NCI-H460 (cell line): ENCODE measurements at regions not wholly inside any gene's neighbourhood (a gene's known extent, or its start where the extent isn't known, plus 50 kb on each side); places are given as distances from the start of the nearest gene placed in this dataset.

ENCODE experiments used
- DNase-seq: peaks from one replicate; pipeline ENCODE4 v3.0.0-alpha.2; 2016; ENCODE audit warnings: low read depth; ENCODE audit errors: extremely low read depth

DNA sequence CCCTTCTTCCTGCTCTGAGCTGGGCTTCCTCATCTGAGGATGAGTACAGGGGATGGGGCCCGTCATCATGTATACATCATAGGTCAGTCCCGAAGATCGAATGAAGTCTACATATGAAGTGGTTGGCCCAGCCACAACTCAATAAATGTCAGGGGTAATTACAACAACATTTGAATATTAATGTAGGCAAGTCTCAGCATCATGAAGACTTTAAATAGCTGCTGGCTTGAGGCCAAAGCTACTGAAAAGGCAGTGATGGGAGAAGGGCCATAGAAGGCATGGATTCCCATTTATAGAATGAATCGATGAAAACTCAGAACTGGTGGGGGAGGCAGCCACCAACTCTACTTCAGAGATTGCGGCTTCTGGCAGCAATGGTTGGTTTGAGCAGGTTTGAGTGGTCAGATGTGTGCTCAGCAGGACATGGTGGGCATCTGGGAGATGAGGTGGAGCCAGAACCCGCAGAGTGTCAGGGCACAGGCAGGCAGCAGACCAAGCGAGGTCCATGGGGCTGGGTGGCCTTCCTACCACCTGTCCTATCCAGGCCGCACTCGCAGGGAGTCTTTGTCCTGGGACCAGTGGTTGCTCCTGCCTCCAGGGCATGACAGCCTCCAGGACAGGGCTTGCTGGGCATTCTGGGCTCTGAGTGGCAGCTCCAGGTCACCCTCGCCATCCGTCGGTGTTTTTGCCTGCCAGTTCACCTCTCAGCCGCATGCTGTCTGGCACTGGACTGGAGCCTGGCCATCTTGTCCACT, 919.1 kb downstream of the TBC1D22A start:
- no peak for DNase-seq

DNA sequence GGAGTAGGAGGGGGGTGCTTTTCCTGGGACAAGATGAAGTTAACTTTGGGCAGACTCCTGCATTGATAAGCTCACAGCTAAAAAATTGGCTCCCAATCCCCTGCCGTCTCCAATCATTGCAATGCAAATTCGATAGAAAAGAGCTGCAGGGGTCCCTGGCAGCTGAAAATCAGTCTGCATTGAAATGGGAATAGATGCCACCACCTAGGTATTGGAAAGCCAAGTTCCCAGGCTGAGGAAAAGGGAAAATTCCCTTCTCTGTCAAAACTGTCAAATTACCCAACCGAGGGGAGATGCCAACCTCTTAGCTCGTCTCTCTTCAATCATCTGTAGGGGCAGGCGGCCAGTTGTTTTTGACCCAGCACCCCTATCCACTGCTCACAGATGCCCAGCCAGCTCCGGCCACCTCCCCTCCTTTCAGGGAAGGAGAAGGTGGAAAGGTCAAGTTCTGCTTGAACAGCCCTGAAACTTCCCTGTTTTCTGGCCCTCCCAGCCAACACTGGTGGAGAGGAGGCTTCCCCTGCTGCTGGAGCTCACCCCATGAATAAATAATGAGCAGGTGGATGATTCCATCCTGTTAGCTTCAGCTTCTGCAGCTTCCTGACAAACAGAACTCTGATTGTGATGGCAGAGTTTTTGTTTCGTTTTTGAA, 916.3 kb downstream of the TBC1D22A start:
- no peak for DNase-seq

DNA sequence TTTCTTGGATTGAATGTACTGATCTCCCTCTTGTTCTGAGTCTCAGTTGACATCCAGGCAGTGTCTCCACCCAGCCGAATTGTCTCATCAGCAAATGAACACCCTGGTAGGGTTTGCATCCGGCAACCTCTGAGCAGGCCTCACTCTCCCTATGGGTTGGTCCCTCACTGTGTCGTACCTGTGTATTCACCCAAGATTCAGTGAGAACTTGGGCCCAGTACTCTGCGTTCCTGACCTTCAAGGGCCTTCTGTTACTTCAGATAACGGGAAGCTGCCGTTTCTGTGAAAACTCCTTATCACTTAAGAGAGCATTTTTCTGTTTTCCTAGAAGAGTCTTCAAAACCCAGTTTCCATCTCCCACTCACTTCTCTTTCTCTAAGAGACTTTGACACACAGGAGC, 915.6 kb downstream of the TBC1D22A start:
- DNase-seq: no peak

DNA sequence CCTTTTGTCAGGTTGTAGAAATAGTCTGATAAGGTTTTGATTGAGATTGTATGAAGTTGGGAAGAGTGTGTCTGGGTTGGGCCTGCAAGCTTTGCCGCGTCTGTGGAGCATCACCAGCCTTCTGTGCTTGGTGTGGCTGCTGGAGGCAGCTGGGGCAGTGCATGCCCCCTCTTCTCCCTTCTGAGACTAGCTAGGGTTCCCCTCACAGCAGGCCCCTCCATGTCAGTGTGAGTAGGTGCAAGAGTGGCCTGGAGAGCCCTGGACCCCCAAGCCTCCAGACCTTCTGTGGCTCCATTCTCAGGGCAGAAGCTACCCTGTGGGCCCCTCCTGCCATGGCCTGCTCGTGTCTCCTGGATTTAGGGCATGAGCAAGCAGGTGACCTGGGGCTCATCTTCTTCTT, 914.2 kb downstream of the TBC1D22A start:
- no peak for DNase-seq

DNA sequence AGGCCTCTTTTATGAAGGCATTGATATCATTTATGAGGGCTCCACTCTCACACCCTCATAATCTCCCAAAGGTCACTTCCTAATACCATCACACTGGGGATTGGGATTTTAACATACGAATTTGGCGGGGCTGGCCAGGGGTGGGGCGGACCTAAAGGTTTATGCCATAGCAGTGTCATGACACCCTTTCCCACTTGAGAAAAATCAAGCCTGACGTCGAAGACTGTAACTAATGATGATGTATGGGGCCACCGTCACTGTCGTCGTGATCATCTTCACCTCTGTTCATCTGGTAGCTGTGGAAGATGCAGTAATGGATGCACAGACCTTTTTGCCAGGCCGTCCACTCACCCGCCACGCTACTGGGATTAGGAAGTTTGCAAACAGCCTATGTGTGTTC, 912.1 kb downstream of the TBC1D22A start:
- DNase-seq: no peak

DNA sequence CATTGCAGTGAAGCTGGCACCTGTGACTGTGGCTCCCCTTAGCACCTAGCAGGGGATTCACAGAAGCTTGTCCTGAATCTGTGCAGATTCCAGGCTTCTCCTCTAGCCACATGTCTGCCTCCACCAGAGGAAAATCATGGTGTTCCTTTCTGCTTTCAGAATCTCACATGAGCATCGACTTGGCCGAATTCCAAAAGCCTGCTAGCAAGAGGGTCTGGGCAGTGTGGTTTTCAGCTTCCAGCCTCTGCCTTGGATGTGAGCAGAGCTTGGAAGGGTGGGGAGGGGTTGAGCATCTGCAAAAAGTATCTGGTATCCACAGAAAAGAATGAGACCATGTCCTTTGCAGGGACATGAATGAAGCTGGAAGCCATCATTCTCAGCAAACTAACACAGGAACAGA, 911.1 kb downstream of the TBC1D22A start:
- no peak for DNase-seq

DNA sequence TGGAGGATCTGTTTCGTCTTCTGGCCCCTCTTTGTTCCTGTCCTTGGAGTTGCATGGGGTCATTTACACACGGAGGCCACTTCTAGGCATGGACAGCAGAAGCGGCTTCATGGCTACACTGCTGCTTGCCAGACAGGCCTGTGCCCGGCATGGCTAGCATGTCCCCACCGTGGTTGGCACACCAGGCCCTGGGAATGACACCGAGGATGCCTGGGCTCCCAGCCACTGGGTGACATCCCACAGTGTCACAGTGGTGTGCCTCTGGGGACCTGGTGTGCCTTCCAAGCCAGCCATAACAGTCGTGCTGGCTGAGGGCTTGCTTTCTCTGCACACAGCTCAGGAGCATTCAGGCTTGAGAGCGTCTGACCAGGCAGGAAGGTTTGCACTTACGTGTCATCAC, 910.1 kb downstream of the TBC1D22A start:
- no peak for DNase-seq

DNA sequence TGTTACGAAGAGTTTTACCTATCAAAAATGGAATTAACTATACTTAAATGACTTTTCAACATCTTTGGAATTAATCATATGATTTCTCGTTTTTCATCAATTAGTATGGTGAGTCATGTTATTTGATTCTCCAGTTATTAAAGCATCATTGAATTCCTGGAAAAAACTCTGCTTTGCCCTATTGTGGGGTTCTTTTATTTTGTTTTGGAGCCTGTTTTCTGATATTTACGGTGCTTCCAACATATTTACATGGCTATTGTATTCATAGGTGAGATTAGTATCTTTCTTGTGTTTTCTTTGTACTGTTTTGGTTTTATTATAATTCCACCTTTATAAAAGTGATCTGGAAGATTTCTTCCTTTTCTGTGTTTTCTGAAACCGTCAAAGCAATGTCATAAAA, 902.7 kb downstream of the TBC1D22A start:
- DNase-seq: no peak

DNA sequence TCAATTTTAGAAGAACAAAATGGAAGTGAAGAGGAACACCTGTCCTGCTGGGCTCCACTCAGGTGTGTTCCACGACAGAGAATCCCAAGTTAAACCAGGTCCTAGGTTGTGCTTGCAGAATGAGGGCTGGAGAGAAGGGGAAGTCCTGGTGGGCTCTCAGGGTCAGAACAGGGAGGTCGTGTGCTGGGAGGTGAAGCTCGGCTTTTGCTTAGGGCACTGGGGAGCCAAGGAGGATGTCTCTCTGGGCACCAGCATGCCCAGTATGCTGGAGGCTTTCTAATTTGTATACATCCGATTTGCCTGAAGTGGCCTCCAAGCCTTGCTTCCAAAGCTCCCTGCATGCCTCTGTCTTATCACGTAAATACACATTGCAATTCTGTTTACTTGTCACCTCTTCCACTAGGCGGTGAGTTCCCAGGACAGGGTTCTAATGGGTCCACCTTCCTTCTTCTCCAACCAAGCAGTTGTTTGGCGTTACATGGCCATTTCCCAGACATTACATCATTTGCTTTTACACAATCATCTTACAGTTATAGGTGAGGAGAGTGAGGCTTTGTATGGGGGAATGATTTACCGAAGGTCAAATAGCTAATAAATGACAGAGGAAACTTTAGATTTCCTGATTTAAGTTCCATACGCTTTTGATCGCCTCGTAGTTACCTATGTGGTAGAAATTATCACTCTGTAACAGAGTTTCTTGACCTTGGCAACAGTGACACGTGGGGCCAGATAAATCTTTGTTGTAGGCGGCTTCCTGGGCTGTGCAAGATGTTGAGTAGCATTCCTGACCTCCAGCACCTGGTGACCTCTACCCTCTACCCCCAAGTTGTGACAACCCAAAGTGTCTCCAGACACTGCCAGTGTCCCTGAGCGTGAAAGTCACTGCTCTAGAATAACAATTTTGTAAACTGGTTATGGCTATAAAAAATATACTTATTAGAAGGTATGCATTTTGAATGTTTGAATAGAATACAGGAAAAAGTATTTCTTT, 901.5 kb downstream of the TBC1D22A start:
- no peak for DNase-seq

DNA sequence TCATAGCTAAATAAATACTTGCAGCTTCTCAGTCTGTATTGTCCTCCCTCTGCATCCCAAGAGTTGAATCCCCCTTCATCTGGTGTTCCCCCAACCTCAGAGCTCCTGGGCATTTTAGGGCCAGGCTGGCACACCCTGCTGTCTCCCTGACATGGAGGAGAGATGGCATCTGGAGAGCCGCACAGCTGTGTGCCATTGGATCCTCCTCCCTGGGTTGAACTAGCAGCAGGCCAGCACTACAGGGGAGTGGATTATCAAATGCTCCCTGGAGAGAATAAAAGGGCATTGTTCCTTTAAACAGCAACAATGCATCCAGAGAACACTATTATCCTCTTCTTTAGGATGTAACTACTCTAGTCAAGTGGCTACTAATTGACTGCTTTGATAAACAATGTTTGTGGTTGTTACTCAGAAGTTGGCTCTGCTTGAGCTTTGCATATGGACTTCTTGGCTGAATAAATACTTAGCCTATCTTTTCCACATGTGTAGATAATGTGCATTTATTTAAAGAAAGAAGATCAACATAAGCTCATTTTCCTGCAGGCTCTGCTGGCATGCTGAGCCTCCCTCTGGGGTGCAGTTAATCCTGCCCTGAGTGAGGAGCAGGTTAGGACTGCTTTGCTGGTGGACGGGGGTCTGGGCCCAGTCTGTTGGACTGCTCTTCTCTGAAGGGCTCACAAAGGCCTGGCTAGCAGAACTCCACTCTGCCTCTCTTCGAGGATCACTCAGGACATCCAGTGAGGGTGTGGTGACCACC, 897.2 kb downstream of the TBC1D22A start:
- DNase-seq: no peak

DNA sequence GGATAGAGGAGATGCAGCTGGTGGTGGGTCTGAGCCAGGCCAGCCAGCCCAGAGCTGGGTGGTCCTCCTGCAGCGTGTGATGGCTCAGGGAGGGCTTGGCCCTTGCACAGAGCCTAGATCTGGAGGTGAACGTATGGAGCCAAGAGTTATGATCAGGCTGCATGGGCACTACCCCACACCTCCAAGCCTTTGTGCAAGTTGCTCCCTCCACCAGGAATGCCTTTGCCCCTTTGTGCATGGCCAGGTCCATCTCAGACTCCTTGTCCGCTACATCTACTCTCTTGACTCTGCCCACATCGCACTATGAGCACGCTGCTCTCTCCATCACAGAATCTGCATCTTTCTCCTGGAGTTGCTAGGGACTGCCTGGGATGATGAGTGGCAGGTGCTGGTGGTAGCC, 895.7 kb downstream of the TBC1D22A start:
- DNase-seq: no peak

DNA sequence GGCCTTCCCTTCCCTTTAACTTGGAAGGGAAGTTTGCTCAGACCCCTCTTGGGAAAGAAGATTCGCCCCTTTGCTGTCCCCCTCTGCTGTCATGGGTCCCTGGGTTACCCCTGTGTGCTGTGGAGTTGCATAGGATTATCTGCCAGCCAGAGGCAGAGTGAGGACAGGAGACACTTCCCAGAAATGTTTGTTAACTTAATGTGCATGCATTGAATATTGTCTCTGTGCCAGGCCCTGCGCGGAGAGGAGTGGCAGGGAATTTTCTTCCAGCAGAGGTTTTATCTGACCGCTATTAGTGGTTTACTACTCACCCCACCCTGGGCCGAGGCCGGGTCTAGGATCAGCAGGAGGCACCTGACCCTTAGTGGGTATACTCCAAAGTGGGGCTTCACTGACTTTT, 894.8 kb downstream of the TBC1D22A start:
- DNase-seq: no peak

DNA sequence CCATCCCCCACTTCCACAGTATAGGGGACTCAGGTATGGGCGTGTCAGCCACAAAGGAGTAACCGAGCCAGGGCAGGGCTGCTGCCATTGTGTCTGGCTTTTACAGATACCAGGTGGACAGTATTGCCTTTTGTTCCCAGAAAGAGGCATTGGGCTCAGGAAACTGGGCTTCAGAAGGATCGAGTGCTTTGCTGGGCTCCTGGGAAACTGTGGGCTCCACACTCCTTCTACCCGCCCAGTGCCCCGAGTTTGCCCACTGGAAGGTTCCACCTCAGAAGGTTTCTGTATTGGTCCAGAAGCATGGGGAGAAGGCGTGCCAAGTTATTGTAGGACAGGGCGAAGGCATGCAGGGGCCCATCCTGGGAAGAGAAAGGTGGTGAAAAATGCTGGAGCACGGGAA, 894.4 kb downstream of the TBC1D22A start:
- DNase-seq: no peak

DNA sequence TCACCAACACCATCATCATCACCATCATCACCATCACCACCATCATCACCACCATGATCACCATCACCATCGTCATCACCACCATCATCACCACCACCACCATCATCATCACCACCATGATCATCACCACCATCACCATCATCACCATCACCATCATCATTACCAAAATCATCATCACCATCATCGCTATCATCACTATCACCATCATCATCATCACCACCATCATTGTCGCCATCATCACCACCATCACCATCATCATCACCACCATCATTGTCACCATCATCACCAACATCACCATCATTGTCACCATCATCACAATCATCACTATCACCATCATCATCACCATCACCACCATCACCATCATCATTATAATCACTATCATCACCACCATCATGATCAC, 893.5 kb downstream of the TBC1D22A start:
- no peak for DNase-seq

DNA sequence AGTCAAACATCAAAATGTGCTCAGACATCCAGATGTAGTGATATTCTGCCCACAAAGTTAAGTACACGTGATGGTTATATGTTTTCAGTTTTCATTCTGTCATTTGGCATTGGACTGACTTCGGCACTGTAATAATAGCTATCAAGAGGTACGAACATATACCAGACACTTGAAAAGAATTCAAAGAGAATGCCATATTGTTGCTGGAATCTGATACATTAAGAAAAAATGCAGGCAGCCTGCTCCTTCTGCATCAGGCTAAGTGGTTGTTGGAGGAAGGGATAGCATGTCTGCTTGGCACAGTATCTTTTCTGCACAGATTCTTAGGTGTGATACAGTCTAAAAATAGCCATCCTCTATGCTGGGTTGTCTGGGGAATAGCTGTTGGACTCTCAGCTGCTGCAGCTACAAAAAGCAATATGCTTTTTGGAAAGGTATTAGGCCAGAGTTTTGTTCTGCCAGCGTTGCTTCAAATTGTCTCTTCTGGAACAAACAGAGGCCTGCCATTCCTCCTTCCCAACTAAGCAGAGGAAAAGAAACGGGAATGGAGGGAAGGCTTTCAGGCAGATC, 892.6 kb downstream of the TBC1D22A start:
- DNase-seq: no peak

DNA sequence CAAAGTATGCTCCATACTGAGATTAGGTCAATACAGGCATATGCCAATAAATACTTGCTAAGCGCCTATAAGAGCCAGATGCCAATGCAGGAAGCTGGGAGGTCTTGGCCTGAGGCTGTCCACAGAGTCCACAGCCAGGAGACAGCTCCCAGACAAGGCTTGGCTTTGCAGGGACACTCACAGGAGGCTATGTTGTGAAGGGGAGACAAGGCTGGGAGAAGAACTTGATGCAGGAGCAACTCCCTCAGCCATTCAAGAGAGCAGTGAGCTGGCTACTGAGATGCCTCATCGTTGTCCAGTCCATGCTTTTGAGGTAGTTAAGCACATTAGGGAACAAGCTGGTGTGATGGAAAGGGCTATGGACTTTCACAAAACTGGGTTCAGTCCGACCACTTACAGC, 891.5 kb downstream of the TBC1D22A start:
- DNase-seq: no peak

DNA sequence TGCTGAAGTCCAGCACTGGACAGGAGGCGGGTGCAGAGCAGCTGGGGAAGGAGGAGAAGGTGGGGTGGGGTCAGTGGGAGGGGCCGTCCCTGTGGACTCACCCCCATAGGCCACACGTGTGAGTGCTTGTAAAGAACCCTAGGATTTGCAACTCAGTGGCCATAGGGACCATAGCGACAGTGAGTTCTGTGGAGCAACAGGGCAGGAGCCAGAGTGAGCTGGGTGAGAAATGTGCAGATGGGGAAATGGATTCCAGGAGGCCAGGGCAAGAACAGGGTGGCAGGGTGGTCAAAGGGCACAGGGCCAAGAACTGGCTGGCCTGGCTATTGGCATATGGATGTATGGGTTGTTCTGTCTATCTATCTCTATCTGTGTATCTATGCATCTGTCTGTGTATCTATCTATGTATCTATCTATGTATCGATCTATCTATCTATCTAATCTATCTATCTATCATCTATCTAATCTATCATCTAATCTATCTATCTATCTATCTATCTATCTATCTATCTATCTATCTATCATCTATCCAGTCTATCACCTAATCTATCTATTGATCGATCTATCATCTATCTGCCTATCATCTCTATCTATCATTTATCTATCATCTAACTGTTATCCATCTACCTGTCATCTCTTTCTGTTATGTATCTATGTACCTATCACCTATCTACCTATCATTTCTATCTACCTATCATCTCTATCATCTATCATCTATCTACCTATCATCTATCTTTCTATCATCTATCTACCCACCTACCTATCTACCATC, 889.0 kb downstream of the TBC1D22A start:
- DNase-seq: no peak

DNA sequence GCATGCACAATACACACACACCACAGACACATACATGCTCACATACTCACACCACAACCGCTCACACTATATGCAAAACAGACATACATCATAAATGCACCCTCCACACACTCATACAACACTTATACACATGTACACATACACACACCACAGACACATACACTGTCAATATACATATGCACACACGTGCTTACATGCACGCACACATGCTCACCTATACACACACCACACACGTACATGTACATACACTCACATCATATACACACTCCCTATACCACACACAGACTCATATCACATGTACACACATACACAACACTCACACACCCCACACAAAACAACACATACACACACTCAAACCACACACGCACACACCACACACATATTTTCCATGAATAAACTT, 885.3 kb downstream of the TBC1D22A start:
- no peak for DNase-seq

DNA sequence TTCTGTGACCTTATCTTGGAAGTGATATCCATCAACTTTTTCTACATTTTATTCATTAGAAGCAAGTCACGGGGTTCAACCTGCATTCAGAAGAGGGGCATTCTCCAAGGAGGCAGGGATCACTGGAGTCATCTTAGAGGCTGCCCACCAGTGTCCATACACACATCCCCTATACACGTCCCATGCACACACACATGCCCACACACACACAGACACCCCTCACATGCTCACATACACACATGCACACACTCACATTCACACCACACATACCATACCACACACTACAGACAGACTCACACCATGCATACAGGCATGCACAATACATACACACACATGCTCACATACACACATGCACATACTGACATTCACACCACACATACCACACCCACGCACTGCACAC, 884.7 kb downstream of the TBC1D22A start:
- DNase-seq: no peak

DNA sequence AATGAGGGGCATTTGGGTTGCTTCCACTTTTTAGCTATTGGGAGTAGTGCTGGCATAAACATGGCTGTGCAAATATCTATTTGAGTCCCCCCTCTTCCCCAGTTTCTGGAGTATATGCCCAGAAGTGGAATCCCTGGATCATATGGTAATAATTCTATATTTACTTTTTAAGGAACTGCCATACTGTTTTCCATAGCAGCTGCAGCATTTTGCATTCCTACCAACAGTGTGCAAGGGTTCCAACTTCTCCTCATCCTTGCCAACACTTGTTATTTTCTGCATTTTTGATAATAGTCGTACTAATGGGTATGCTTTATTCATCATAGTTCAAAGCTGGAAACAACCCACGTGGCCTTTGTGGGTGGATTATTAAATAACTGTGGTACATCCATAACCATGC, 883.5 kb downstream of the TBC1D22A start:
- DNase-seq: no peak
